OCI-M1 (cell line): ENCODE measurements at regions not wholly inside any gene's neighbourhood (a gene's known extent, or its start where the extent isn't known, plus 50 kb on each side); places are given as distances from the start of the nearest gene placed in this dataset.
A peak's percentile ranks its signal among the peaks of the same experiment; 100 is the strongest.
"Not testable (repeated sequence)": the region's sequence is repeated elsewhere in the genome, so short reads cannot be mapped to it uniquely, and the experiment has no call there.

Source experiments
- DNase-seq: peaks from one replicate; lab custom pipeline; 2025; lab: John Stamatoyannopoulos, UW

- not testable (repeated sequence) for DNase-seq
These were observed 126.1 kb upstream of the PTBP2 start for GRCh38 chr1:96595530-96595929.

- DNase-seq: peak; percentile 81
These were observed 125.2 kb upstream of the PTBP2 start for GRCh38 chr1:96596226-96596922.

GRCh38 chr1:96597218-96597617, 124.4 kb upstream of the PTBP2 start:
- DNase-seq: no peak

- no peak for DNase-seq
These were observed 123.0 kb upstream of the PTBP2 start for GRCh38 chr1:96598416-96599168.

GRCh38 chr1:96604620-96605019, 117.0 kb upstream of the PTBP2 start:
- not testable (repeated sequence) for DNase-seq

GRCh38 chr1:96617375-96617774, 104.2 kb upstream of the PTBP2 start:
- not testable (repeated sequence) for DNase-seq

- no peak for DNase-seq
These were observed 89.4 kb upstream of the PTBP2 start for GRCh38 chr1:96632045-96632664.

GRCh38 chr1:96633695-96634094, 87.9 kb upstream of the PTBP2 start:
- no peak for DNase-seq

GRCh38 chr1:96634883-96635282, 86.7 kb upstream of the PTBP2 start:
- no peak for DNase-seq

GRCh38 chr1:96641282-96641681, 80.3 kb upstream of the PTBP2 start:
- DNase-seq: no peak

- DNase-seq: no peak
These were observed 78.1 kb upstream of the PTBP2 start for GRCh38 chr1:96643519-96643918.

GRCh38 chr1:96649301-96649700, 72.3 kb upstream of the PTBP2 start:
- no peak for DNase-seq

- no peak for DNase-seq
These were observed 70.1 kb upstream of the PTBP2 start for GRCh38 chr1:96651517-96651916.

- DNase-seq: no peak
These were observed 61.5 kb upstream of the PTBP2 start for GRCh38 chr1:96660051-96660450.

- DNase-seq: no peak
These were observed 61.1 kb upstream of the PTBP2 start for GRCh38 chr1:96660503-96660902.
